GM23338 (cell line): ENCODE measurements at regions not wholly inside any gene's neighbourhood (a gene's known extent, or its start where the extent isn't known, plus 50 kb on each side); places are given as distances from the start of the nearest gene placed in this dataset.
"Not testable (repeated sequence)": the region's sequence is repeated elsewhere in the genome, so short reads cannot be mapped to it uniquely, and the experiment has no call there.

Experiments used
- ATAC-seq: fragments of 200-7000 bp; cut with Tn5 transposase; 3 replicates; pipeline ENCODE4 v1.9.1; 2020
- DNase-seq: peaks from one replicate; pipeline ENCODE4 v3.0.0-alpha.2; 2015; ENCODE audit warnings: low spot score
- H2AFZ ChIP-seq: fragments of 200-600 bp; sonication (generic); 2 replicates; pipeline ENCODE4 v1.8.0; 2016; ENCODE audit warnings: antibody characterized with exemption, mild to moderate bottlenecking, moderate library complexity
- H3F3A ChIP-seq: fragments of 200-600 bp; sonication (generic); replicated peaks from 2 replicates; pipeline ENCODE4 v1.8.0; 2017; ENCODE audit warnings: antibody characterized with exemption, mixed run types, low read depth
- H3K27ac ChIP-seq: fragments of 200-600 bp; sonication (generic); 2 replicates; pipeline ENCODE4 v1.6.1; 2016; ENCODE audit warnings: low read depth
- H3K27me3 ChIP-seq: fragments of 200-600 bp; sonication (generic); 2 replicates; pipeline ENCODE4 v1.8.0; 2016; ENCODE audit warnings: mild to moderate bottlenecking, mixed run types, moderate library complexity; ENCODE audit not compliant: insufficient read depth
- H3K36me3 ChIP-seq: fragments of 200-600 bp; sonication (generic); 2 replicates; pipeline ENCODE4 v1.8.0; 2016; ENCODE audit warnings: mild to moderate bottlenecking; ENCODE audit not compliant: insufficient read depth
- H3K4me1 ChIP-seq: fragments of 200-600 bp; sonication (generic); 2 replicates; pipeline ENCODE4 v1.8.0; 2016; ENCODE audit warnings: mild to moderate bottlenecking, moderate library complexity; ENCODE audit not compliant: insufficient read depth
- H3K4me2 ChIP-seq: fragments of 200-600 bp; sonication (generic); 2 replicates; pipeline ENCODE4 v1.7.1; 2017; ENCODE audit warnings: mixed run types
- H3K4me3 ChIP-seq: fragments of 200-600 bp; sonication (generic); 2 replicates; pipeline ENCODE4 v1.6.1; 2016; ENCODE audit warnings: mixed run types
- H3K79me2 ChIP-seq: fragments of 200-600 bp; sonication (generic); replicated peaks from 2 replicates; pipeline ENCODE4 v1.8.0; 2017; ENCODE audit warnings: mild to moderate bottlenecking; ENCODE audit not compliant: insufficient read depth
- H3K9me2 ChIP-seq: fragments of 200-600 bp; sonication (generic); 2 replicates; pipeline ENCODE4 v1.8.0; 2017; ENCODE audit not compliant: insufficient read depth
- H4K20me1 ChIP-seq: fragments of 200-600 bp; sonication (generic); replicated peaks from 2 replicates; pipeline ENCODE4 v1.8.0; 2017; ENCODE audit warnings: mild to moderate bottlenecking; ENCODE audit not compliant: insufficient read depth
- H3K27ac Mint-ChIP-seq: 2 replicates; pipeline ENCODE4 v1.8.0; 2020; ENCODE audit warnings: inconsistent platforms, mild to moderate bottlenecking, moderate library complexity, mixed read lengths
- H3K27me3 Mint-ChIP-seq: 3 replicates; pipeline ENCODE4 v1.8.0; 2022; ENCODE audit warnings: low read depth, mild to moderate bottlenecking, moderate library complexity, mixed read lengths, inconsistent platforms; ENCODE audit not compliant: insufficient read depth, poor library complexity
- H3K36me3 Mint-ChIP-seq: 3 replicates; pipeline ENCODE4 v1.8.0; 2021; ENCODE audit warnings: low read depth, mild to moderate bottlenecking, inconsistent platforms, moderate library complexity, mixed read lengths
- H3K4me1 Mint-ChIP-seq: 3 replicates; pipeline ENCODE4 v1.8.0; 2020; ENCODE audit warnings: mild to moderate bottlenecking, inconsistent platforms, mixed read lengths
- H3K4me3 Mint-ChIP-seq: 3 replicates; pipeline ENCODE4 v1.8.0; 2021; ENCODE audit warnings: moderate library complexity, mild to moderate bottlenecking, inconsistent platforms, mixed read lengths
- H3K9me3 Mint-ChIP-seq: 3 replicates; pipeline ENCODE4 v1.8.0; 2020; ENCODE audit warnings: moderate library complexity, mild to moderate bottlenecking, inconsistent platforms, mixed read lengths
- ZNF114 ChIP-seq: fragments of 250-450 bp; sonication (Bioruptor Pico); IDR thresholded peaks from 2 replicates; pipeline ENCODE4 v1.5.0; 2020; ENCODE audit warnings: mild to moderate bottlenecking, moderate library complexity
- ZNF331 ChIP-seq: fragments of 250-450 bp; sonication (Bioruptor Pico); IDR thresholded peaks from 2 replicates; pipeline ENCODE4 v1.5.0; 2020; ENCODE audit warnings: low read depth, mild to moderate bottlenecking, moderate library complexity
- TF ChIP-seq, protein P1 (sequence below), 2 experiments: fragments of 200-600 bp in 1 of 2; sonication (generic) in 1 of 2; conservative IDR thresholded peaks; 2 replicates each; pipeline versions ENCODE4 v1.5.1 to v1.6.1; 2016 to 2017; ENCODE audit warnings: antibody characterized with exemption in 2 of 2, low read depth in 2 of 2, mild to moderate bottlenecking in 2 of 2, moderate library complexity in 1 of 2

- H3F3A ChIP-seq, H3K27ac ChIP-seq, H3K36me3 ChIP-seq, H4K20me1 ChIP-seq, H3K79me2 ChIP-seq, H3K9me2 ChIP-seq, DNase-seq, H3K4me3 ChIP-seq, H3K4me2 ChIP-seq, H2AFZ ChIP-seq, H3K4me1 ChIP-seq, H3K27ac Mint-ChIP-seq, H3K4me1 Mint-ChIP-seq, ATAC-seq, H3K4me3 Mint-ChIP-seq: not testable (repeated sequence)
- H3K27me3 Mint-ChIP-seq, result peaks cover 39% of the 10 kb centered on the region
- peaks cover 65% of the 10 kb centered on the region for H3K9me3 Mint-ChIP-seq
- peaks cover 27% of the 10 kb centered on the region for H3K36me3 Mint-ChIP-seq
- peaks cover 67% of the 10 kb centered on the region for H3K27me3 ChIP-seq
These were observed 1464.1 kb downstream of the FOXD4L5 start for GRCh38 chr9:63820882-63821281.

DNA sequence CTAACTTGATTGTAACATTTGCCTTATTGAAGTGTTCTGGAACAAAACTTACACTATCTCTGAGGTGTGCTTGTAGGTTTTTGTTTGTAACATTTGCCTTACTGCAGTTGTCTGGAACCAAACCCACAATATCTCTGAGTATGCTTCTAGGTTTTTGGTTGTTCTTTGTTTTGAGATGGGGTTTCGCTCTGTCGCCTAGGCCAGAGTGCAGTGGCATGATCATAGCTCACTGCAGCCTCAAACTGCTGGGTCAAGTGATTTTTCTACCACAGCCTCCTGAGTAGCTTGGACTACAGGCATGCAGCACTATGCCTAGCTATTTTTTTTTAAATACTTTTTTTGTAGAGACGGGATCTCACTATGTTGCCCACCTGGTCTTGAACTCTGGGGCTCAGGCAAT, 1464.6 kb downstream of the FOXD4L5 start:
- H3K27ac ChIP-seq, H3F3A ChIP-seq, H3K4me3 ChIP-seq, H3K79me2 ChIP-seq, H4K20me1 ChIP-seq, DNase-seq, H3K4me1 Mint-ChIP-seq, H3K36me3 ChIP-seq, H3K4me3 Mint-ChIP-seq, H2AFZ ChIP-seq, ATAC-seq, H3K27ac Mint-ChIP-seq, H3K4me2 ChIP-seq, H3K9me2 ChIP-seq, H3K4me1 ChIP-seq: not testable (repeated sequence)
- Mint-ChIP-seq H3K9me3 (peaks cover 69% of the 10 kb centered on the region), H3K36me3 (peaks cover 28% of the 10 kb centered on the region), H3K27me3 (peaks cover 41% of the 10 kb centered on the region)
- peaks cover 67% of the 10 kb centered on the region for H3K27me3 ChIP-seq

DNA sequence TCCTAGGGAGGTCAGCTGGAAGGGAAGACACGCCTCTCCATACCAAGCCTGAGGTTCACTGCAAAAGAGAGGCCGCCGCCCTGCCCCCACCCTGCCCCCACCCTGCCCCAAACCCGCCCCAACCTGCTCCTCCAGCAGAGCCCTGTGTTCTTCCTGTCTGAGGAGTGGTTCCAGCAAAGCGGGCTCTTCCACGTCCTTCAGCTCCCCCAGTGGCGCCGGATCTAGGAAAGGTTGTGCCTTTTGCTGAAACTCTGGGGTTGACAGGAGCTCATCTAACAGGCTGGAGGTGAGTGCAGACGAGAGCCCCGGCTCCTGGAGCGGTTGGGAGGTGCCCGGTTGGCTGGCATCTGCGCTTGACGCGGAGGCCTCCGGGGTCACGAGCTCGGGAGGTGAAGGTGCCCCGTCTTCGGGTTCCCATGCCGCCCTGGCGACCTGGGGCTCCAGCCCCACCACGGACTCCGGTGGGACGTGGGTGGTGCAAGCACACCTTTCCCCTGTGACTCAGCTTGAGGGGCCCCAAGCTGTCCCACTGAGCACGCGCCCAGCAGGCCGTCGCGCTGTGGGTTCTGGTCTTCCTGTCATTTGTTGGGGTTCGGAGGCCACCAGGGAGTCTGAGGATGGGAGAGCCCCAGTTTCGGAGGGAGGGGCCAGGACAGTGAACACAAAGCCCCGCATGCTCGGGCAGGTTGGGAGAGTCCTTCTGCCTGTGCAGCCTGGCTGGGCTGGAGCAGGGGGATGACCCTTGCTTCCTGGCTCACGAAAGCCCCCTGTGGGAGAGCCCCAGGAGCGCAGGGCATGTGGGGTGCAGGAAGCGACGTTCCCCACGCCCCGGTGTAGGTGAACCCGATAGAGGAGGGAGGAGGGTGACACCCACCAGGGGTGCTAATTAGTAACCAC, 1467.1 kb downstream of the FOXD4L5 start:
- peak overlapping the region; percentile 45 for H3K4me3 ChIP-seq

More for the DNA sequence above, 1467.1 kb downstream of the FOXD4L5 start:
- H4K20me1 ChIP-seq, result no peaks in the 10 kb centered on the region
- no peak for TF ChIP-seq ZNF331 (CRISPR knock-in tag)
- no peak for TF ChIP-seq ZNF114 (CRISPR knock-in tag)
- TF ChIP-seq, protein P1, sequence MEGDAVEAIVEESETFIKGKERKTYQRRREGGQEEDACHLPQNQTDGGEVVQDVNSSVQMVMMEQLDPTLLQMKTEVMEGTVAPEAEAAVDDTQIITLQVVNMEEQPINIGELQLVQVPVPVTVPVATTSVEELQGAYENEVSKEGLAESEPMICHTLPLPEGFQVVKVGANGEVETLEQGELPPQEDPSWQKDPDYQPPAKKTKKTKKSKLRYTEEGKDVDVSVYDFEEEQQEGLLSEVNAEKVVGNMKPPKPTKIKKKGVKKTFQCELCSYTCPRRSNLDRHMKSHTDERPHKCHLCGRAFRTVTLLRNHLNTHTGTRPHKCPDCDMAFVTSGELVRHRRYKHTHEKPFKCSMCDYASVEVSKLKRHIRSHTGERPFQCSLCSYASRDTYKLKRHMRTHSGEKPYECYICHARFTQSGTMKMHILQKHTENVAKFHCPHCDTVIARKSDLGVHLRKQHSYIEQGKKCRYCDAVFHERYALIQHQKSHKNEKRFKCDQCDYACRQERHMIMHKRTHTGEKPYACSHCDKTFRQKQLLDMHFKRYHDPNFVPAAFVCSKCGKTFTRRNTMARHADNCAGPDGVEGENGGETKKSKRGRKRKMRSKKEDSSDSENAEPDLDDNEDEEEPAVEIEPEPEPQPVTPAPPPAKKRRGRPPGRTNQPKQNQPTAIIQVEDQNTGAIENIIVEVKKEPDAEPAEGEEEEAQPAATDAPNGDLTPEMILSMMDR (conservative IDR thresholded peaks at IDR 0.05; ENCODE audit: low read depth in 2 of 2), result 0 out of 4 replicates have a peak, but pooled peaks of 1 of the 2 experiments have one; percentile 11
- H3K79me2 ChIP-seq, result no peaks in the 10 kb centered on the region
- no peaks in the 10 kb centered on the region for H3K36me3 ChIP-seq
- H3K27ac Mint-ChIP-seq, result no peak overlapping the region
- H3K27ac ChIP-seq, result no peak overlapping the region
- no peak overlapping the region for H2AFZ ChIP-seq
- H3K9me3 Mint-ChIP-seq, result peaks cover 68% of the 10 kb centered on the region
- H3K4me2 ChIP-seq, result peak overlapping the region; percentile 75
- peaks cover 47% of the 10 kb centered on the region for H3K27me3 Mint-ChIP-seq
- peaks cover 59% of the 10 kb centered on the region for H3K27me3 ChIP-seq
- peaks cover 7% of the 10 kb centered on the region for H3K4me1 Mint-ChIP-seq
- DNase-seq, result peak; percentile 76
- H3K4me3 Mint-ChIP-seq, result peak overlapping the region; percentile 73
- H3F3A ChIP-seq, result 0 out of 2 replicates have a peak, but pooled peaks cover 2% of the 10 kb centered on the region
- H3K9me2 ChIP-seq, result no peaks in the 10 kb centered on the region
- ATAC-seq, result peak; percentile 62
- H3K36me3 Mint-ChIP-seq, result peaks cover 31% of the 10 kb centered on the region
- H3K4me1 ChIP-seq, result no peaks in the 10 kb centered on the region
